GM12892 (cell line): ENCODE measurements at regions not wholly inside any gene's neighbourhood (a gene's known extent, or its start where the extent isn't known, plus 50 kb on each side); places are given as distances from the start of the nearest gene placed in this dataset.

Experiments used
- DNase-seq: peaks from one replicate; pipeline ENCODE4 v3.0.0; 2011; ENCODE audit not compliant: insufficient read length
- FAIRE-seq: peaks from 2 replicates; lab custom pipeline; 2011; peaks lifted over from hg19 to GRCh38; lab: Jason Lieb, UNC
- POLR2A ChIP-seq: IDR thresholded peaks from 2 replicates; pipeline ENCODE4 v1.6.1; 2011; ENCODE audit warnings: low read depth, low read length, control low read depth
- POLR2AphosphoS5 ChIP-seq: IDR thresholded peaks from 2 replicates; pipeline ENCODE4 v1.6.1; 2011; ENCODE audit warnings: low read depth, low read length, control low read depth
- TAF1 ChIP-seq: IDR thresholded peaks from 2 replicates; pipeline ENCODE4 v1.6.1; 2011; ENCODE audit warnings: low read depth, mild to moderate bottlenecking, control low read depth, low read length, borderline replicate concordance

DNA sequence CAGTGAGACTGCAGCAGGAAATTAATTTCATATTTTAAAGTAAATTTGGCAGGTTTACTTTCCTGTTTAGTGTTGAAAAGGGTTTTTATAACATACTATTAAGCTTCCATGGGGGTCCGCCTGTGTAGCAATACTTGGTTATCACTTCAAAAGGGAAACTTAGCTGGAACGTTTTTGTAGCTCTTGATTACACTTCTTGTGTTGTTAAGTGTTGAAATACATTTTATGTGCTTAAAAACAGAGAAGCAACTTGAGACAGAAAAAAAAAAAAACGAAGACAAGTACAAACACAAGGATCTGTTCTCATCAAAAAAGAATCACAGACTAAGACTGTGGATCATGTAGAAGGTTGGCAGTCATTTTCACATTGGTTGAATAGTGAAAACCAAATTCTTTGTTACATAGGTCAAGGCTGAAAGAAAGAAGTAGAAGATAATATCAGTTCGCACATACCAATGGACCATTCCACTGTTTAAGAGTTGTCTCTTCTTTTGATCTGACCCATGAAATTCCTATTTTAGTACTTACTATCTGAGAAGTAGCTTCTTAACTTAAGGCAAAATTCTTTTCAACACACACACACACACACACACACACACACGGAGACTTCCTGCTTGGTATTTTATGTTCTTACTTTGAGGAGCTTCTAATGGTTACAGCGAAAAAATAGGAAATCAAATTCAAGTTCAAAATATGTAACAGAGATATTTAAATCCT, 113.9 kb upstream of the SLC35B3 start:
- TF ChIP-seq POLR2AphosphoS5 (no peak), POLR2A (no peak)
- FAIRE-seq (no peak), DNase-seq (no peak)

GRCh38 chr6:8546496-8546895, 111.2 kb upstream of the SLC35B3 start:
- FAIRE-seq = no peak
- no peak for TF ChIP-seq POLR2AphosphoS5
- TF ChIP-seq POLR2A = no peak
- TF ChIP-seq TAF1 = no peak
- no peak for DNase-seq

- DNase-seq (no peak), FAIRE-seq (no peak)
- TF ChIP-seq POLR2A (no peak), TAF1 (no peak)
Measured at GRCh38 chr6:8545336-8545735, 110.0 kb upstream of the SLC35B3 start.

DNA sequence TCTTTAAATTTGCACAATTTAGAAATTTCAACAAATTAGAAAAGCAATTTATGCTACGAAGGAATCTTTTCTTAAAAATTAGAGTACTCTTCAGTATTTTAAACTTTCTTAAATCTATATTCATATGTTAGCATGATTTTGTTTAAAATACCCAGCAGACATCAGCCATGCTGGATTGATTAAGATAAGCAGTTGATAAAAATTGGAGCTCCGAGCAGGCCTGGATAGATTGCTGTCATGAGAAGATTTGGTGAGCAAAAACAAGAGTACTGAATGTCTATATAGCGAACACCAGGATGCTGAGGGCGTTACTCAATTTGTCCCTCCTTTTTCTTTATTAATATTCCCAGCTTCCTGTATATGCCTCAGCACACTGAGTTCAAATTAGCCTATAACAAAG, 108.4 kb upstream of the SLC35B3 start:
- no peak for TF ChIP-seq POLR2AphosphoS5
- no peak for TF ChIP-seq TAF1
- TF ChIP-seq POLR2A = no peak
- DNase-seq (no peak), FAIRE-seq (no peak)

- no peak for TF ChIP-seq POLR2AphosphoS5
- TF ChIP-seq POLR2A = no peak
- TF ChIP-seq TAF1 = no peak
- no peak for DNase-seq
- FAIRE-seq = no peak
Measured at GRCh38 chr6:8539453-8539852, 104.1 kb upstream of the SLC35B3 start.

DNA sequence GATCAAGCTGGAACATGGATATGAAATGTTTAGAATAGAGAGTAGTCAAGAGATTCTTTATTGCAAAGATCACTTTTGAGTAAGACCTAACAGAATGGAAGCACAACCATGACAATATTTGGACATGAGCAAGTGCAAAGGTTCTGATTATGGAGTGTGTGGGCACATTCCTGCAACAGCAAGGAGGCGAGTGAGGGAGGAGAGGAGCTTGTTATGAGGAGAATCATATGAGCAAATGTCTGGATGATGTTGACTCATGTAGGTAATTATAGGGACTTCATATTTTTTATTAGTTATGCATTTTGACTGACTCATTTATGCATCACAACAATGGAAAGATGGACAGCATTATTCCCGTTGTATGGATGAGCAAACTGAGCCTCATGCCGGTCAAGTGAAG, 100.8 kb upstream of the SLC35B3 start:
- no peak for DNase-seq
- no peak for TF ChIP-seq TAF1
- FAIRE-seq = no peak

GRCh38 chr6:8535519-8535918, 100.2 kb upstream of the SLC35B3 start:
- TF ChIP-seq POLR2A (no peak), POLR2AphosphoS5 (no peak), TAF1 (no peak)
- no peak for DNase-seq
- FAIRE-seq = no peak

DNA sequence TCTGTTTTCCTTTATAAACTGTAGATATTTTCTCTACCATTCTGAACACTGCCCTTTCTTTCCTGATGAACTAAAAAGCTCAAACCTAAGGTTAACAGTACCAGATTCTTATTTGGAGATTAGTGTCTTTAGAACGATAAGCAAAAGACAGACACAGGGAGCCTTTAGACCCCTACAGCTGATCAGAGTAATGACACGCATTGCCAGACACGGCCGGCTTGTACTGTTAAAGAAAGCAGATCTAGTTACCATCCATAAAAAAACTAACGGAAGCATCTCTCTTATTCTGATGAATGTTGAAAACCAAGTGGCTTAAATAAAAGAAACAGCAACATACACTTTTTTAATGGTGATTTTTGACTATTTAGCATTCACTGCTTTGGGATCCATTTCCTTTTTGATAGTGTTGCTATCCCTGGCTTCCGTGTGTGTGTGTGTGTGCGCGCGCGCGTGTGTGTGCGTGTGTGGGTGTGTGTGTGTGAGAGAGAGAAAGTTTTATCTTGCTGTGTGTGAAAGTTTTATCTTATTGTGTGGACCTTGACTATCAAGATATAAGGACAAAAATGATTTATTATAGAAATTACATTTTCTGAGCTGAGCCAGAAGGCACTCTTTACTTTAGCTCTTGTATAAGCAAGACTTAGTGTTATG, 95.6 kb upstream of the SLC35B3 start:
- TF ChIP-seq TAF1 = no peak
- TF ChIP-seq POLR2A = no peak
- TF ChIP-seq POLR2AphosphoS5 = no peak
- no peak for FAIRE-seq
- no peak for DNase-seq

GRCh38 chr6:8529250-8529649, 93.9 kb upstream of the SLC35B3 start:
- FAIRE-seq (no peak), DNase-seq (no peak)
- no peak for TF ChIP-seq TAF1
- no peak for TF ChIP-seq POLR2AphosphoS5
- no peak for TF ChIP-seq POLR2A

DNA sequence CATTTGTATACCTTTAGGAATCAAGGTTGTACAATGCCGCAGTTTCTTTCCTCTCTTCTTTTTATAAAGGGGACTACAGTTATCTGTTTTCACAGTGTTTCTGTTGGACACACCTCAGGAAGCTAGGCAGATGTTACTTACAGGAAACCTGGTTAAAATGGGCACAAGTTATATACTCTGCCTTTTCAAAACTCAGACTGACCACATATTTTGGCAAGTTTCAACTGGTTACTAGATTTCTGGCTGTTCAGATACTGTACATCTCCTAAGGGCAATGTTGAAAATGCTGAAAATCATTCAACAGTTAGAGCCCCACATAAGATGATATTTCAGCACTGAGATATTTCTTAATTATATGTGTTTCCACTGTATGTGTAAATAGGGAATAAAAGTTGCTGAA, 92.5 kb upstream of the SLC35B3 start:
- FAIRE-seq = no peak

GRCh38 chr6:8526624-8527023, 91.3 kb upstream of the SLC35B3 start:
- FAIRE-seq (no peak), DNase-seq (no peak)
- TF ChIP-seq POLR2A = no peak
- no peak for TF ChIP-seq TAF1
- no peak for TF ChIP-seq POLR2AphosphoS5

More for the DNA sequence above, 92.5 kb upstream of the SLC35B3 start:
- no peak for TF ChIP-seq POLR2AphosphoS5
- no peak for TF ChIP-seq POLR2A
- no peak for TF ChIP-seq TAF1
- DNase-seq = no peak

- DNase-seq (no peak), FAIRE-seq (no peak)
- TF ChIP-seq POLR2AphosphoS5 (no peak), POLR2A (no peak), TAF1 (no peak)
Measured at GRCh38 chr6:8525370-8525769, 90.0 kb upstream of the SLC35B3 start.
